ACC112 (cell line): ENCODE measurements at regions not wholly inside any gene's neighbourhood (a gene's known extent, or its start where the extent isn't known, plus 50 kb on each side); places are given as distances from the start of the nearest gene placed in this dataset.

Experiments
- H2AFZ ChIP-seq: fragments of 200-600 bp; sonication (generic); one replicate; pipeline ENCODE4 v1.6.0; 2017; ENCODE audit warnings: antibody characterized with exemption, low read length; ENCODE audit not compliant: unreplicated experiment
- H3K27ac ChIP-seq: fragments of 200-600 bp; sonication (generic); 2 replicates; pipeline ENCODE4 v1.5.1; 2014; ENCODE audit warnings: low read depth, mild to moderate bottlenecking, antibody characterized with exemption, low read length, moderate library complexity
- H3K27me3 ChIP-seq: fragments of 200-600 bp; sonication (generic); 2 replicates; pipeline ENCODE4 v1.6.1; 2014; ENCODE audit warnings: mild to moderate bottlenecking, antibody characterized with exemption, low read length, moderate library complexity, mixed read lengths; ENCODE audit not compliant: insufficient read depth
- H3K36me3 ChIP-seq: fragments of 200-600 bp; sonication (generic); 2 replicates; pipeline ENCODE4 v1.6.1; 2016; ENCODE audit warnings: mild to moderate bottlenecking, antibody characterized with exemption, low read length, moderate library complexity, mixed read lengths; ENCODE audit not compliant: insufficient read depth
- H3K4me1 ChIP-seq: fragments of 200-600 bp; sonication (generic); one replicate; pipeline ENCODE4 v1.6.1; 2016; ENCODE audit warnings: low read length, mixed read lengths; ENCODE audit not compliant: insufficient read depth, unreplicated experiment, control insufficient read depth
- H3K4me3 ChIP-seq: fragments of 200-600 bp; sonication (generic); 2 replicates; pipeline ENCODE4 v1.5.1; 2014; ENCODE audit warnings: mild to moderate bottlenecking, low read depth, low read length
- H3K79me2 ChIP-seq: fragments of 200-600 bp; sonication (generic); one replicate; pipeline ENCODE4 v1.6.0; 2016; ENCODE audit warnings: low read length; ENCODE audit not compliant: control insufficient read depth, unreplicated experiment, insufficient read depth

DNA sequence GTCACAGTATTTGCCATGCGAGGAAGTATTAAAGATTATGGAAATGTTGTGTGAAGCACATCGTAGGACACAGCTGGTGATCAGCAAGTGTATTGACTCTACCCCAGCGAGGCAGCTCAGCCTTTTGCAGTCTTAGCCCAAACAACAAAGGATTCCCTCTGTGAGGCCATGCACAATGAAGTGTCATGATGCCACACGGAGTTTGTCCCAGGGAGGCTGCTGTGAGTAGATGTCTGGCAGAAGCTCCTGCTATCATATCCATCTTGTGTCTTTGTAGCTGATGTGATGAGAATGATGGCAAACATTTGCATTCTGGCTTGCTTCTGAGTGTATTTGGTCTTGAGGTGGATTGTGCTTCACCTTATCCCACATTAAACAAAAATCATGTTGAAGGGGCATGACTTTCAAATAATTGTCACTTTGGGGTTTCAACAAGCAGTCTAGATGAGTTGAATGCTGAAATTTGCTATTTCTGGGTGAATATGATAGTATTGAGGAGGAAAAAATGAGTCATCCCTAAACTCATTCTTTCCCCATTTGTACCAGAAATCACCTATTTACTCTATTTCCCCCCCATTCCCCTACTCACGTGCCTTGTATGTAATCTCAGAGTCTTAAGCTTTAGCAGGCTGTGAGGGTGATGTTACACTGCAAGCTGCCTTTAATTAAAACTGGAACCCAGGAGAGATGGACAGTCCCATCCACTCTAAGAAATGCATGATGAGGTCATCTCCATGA is 273.5 kb downstream of the RNF144A start:
- H3K27ac ChIP-seq, result no peak overlapping the region
- no peaks in the 10 kb centered on the region for H3K4me1 ChIP-seq

GRCh38 chr2:7191932-7192331 is 274.7 kb downstream of the RNF144A start:
- H3K4me3 ChIP-seq, result no peak overlapping the region
- H3K36me3 ChIP-seq, result no peaks in the 10 kb centered on the region
- no peaks in the 10 kb centered on the region for H3K27me3 ChIP-seq
- no peak overlapping the region for H3K27ac ChIP-seq
- no peaks in the 10 kb centered on the region for H3K79me2 ChIP-seq
- no peak overlapping the region for H2AFZ ChIP-seq
- no peaks in the 10 kb centered on the region for H3K4me1 ChIP-seq

More for the DNA sequence above, 273.5 kb downstream of the RNF144A start:
- Histone ChIP-seq H3K27me3 (no peaks in the 10 kb centered on the region), H3K4me3 (no peak overlapping the region), H2AFZ (no peak overlapping the region), H3K79me2 (no peaks in the 10 kb centered on the region), H3K36me3 (no peaks in the 10 kb centered on the region)

- Histone ChIP-seq H3K4me1 (no peaks in the 10 kb centered on the region), H2AFZ (no peak overlapping the region), H3K27ac (no peak overlapping the region), H3K4me3 (no peak overlapping the region), H3K27me3 (no peaks in the 10 kb centered on the region), H3K36me3 (no peaks in the 10 kb centered on the region), H3K79me2 (no peaks in the 10 kb centered on the region)
Observed at GRCh38 chr2:7193457-7193856, 276.2 kb downstream of the RNF144A start.

DNA sequence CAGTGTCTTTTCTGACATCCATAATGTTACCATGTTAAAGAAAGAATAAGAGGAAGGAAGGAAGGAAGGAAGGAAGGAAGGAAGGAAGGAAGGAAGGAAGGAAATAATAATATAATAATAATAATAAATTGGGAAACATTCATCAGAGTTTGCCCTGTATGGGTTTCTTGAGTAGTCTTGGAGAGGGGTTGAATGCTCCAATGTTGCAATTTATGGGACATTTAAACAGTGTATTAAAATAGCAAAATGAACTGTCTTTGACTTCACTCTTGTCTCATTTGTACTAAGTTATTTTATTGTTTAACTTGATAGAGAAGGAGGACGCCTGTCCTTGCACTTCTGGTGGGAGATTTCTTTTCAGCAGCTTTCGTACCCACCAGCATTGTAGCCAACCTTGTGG is 277.7 kb downstream of the RNF144A start:
- Histone ChIP-seq H2AFZ (no peak overlapping the region), H3K27ac (no peak overlapping the region), H3K36me3 (no peaks in the 10 kb centered on the region)

DNA sequence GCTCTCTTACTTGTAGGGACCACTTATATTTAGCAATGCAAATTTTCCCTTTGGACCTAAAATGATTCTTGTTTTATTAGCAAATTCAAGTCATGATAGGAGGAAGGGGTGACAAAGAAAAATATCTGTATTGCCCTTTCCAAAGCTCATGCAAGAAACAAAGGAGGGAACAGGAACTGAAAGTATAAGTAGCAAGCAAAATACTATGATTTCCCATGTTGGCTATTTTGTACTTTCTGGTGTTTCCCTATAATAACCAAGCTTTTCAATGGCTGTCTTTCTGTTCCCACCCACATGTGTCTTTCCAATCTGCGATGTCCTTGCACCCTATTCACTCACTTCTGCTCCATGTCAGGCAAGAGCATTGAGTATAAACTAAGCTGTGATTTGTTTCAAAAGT is 279.7 kb downstream of the RNF144A start:
- H3K27me3 ChIP-seq, result no peaks in the 10 kb centered on the region
- no peak overlapping the region for H3K4me3 ChIP-seq
- H3K4me1 ChIP-seq, result no peaks in the 10 kb centered on the region
- no peaks in the 10 kb centered on the region for H3K79me2 ChIP-seq
- H3K36me3 ChIP-seq, result no peaks in the 10 kb centered on the region
- no peak overlapping the region for H3K27ac ChIP-seq
- H2AFZ ChIP-seq, result no peak overlapping the region

More for the DNA sequence above, 277.7 kb downstream of the RNF144A start:
- Histone ChIP-seq H3K4me1 (no peaks in the 10 kb centered on the region), H3K4me3 (no peak overlapping the region), H3K27me3 (no peaks in the 10 kb centered on the region), H3K79me2 (no peaks in the 10 kb centered on the region)

DNA sequence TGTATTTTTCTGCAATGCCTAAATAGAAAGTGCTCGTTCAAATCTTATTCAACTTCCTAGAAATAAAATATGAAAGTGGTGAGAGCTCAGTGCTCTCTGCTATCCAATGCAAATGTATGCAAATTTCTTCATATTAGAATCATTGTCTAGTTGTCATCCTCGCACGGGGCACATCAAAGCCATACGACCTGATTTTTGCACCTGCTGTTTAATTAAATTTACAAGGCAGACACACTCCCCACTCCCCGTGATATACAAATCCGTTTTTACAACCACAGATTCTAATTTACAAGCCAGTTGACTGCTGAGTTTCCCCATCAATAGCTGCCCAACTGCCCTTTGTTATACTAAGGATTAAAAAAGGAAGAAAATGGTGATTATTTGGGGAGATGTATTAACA is 284.6 kb downstream of the RNF144A start:
- Histone ChIP-seq H3K27ac (no peak overlapping the region), H3K4me3 (no peak overlapping the region), H3K79me2 (no peaks in the 10 kb centered on the region)

DNA sequence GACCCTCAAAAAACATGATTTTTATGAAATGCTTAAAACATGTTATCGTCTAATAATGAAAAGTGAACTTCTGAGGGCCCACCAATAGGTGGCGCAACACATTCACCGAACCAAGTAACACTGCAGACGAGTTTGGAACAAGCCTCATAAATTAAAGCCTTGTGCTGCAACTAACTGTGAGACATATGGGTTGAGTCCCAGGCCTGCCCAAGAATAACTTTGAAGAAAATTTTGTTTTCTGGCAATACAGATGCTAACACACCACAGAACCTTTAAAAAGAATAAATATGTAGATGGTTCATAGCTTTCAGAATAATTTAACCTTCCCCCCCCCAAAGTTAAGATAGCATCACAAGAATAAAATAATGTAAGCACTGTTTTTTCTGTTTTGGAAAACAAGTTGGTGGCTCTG is 285.9 kb downstream of the RNF144A start:
- Histone ChIP-seq H3K27ac (no peak overlapping the region), H3K4me3 (no peak overlapping the region), H3K4me1 (no peaks in the 10 kb centered on the region), H3K79me2 (no peaks in the 10 kb centered on the region), H3K27me3 (no peaks in the 10 kb centered on the region), H2AFZ (no peak overlapping the region), H3K36me3 (no peaks in the 10 kb centered on the region)

More for the DNA sequence above, 284.6 kb downstream of the RNF144A start:
- Histone ChIP-seq H3K27me3 (no peaks in the 10 kb centered on the region), H3K36me3 (no peaks in the 10 kb centered on the region), H3K4me1 (no peaks in the 10 kb centered on the region), H2AFZ (no peak overlapping the region)

DNA sequence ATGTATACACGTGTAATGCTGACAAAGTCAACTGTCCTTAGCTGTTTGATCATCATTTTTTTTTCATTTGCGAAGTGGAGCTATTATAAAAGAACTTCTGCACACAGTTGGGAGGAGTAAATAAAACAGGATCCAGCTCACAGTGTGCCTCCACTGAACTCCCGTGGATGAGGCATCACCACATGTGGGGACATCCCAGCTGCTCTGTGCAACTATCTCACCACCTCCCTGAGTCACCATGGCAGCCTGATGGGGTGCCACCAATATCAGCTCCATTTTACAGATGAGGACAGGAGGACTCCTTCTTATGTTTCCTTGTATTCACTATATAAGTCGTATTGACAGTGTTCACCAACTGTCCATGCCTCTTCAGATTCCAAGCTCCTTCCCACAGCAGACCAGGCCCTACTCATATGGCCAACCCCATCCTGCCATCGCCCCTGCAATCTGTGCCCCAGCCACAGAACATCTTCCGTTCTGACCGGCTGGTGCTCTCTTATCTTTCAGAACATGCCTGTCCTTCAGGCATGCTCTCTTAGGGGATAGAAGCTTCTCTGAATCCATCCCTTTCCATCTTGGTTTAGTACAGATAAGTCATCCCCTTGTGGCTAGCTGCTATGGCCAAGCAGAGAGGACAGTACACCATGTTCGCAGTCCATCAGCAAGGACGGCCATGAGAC is 288.1 kb downstream of the RNF144A start:
- no peak overlapping the region for H2AFZ ChIP-seq
- no peaks in the 10 kb centered on the region for H3K36me3 ChIP-seq
- H3K4me3 ChIP-seq, result no peak overlapping the region
- H3K4me1 ChIP-seq, result no peaks in the 10 kb centered on the region
- no peaks in the 10 kb centered on the region for H3K27me3 ChIP-seq
- H3K79me2 ChIP-seq, result no peaks in the 10 kb centered on the region
- H3K27ac ChIP-seq, result no peak overlapping the region

DNA sequence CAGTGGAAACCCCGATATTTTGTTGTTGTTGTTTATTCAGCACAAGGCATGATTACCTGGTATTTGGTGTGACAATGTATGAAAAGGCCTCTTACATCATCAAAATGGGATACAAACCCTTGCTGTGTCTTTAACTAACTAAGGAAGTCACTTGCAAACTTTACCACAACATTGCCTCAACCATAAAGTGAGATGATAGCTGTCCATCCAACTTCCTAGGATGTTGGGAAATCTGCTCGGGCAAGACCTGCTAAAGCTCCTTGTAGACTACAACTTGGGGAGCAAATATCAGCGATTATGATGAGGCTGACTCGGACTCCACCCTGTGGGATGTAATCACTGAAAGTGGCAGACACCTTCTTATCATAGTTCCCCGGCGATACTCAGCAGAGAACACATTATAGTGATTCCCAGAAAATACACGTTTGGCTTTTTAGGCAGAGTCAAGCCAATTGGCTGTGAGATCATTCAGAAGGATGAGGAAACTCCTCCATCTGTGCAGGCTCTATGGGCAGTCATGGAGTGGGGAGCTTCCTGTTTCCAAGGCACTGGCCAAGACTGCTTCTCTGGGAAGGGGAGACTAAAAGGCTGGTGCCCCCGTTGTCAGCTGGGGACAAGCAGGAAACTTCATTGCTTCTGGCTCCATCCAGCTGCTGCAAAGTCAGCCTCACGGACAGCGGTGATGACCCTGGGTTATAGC is 289.0 kb downstream of the RNF144A start:
- H2AFZ ChIP-seq, result no peak overlapping the region
- H3K4me1 ChIP-seq, result no peaks in the 10 kb centered on the region
- H3K4me3 ChIP-seq, result no peak overlapping the region
- H3K27me3 ChIP-seq, result no peaks in the 10 kb centered on the region
- H3K36me3 ChIP-seq, result no peaks in the 10 kb centered on the region
- H3K27ac ChIP-seq, result no peak overlapping the region
- H3K79me2 ChIP-seq, result no peaks in the 10 kb centered on the region

DNA sequence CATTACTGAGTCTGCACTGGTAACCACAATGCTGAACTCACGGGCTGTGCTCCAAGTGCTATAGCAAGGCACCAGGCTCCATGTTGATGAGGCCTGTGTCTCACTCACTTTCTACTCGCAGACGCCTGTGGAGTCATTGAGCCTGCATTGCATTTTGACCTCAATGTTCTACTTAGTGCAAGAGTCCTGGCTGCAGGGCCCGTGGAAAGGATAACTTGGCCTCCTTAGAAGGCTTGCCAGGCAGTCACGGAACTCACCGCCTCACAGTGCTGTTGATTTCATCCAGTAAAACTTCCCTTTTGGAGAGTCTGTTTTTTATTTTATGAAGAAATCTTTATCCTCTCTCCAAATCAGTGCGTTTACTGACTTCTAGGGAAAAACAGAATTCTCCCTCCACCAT is 290.4 kb downstream of the RNF144A start:
- Histone ChIP-seq H3K27ac (no peak overlapping the region), H2AFZ (no peak overlapping the region), H3K4me3 (no peak overlapping the region), H3K79me2 (no peaks in the 10 kb centered on the region), H3K27me3 (no peaks in the 10 kb centered on the region), H3K36me3 (no peaks in the 10 kb centered on the region), H3K4me1 (no peaks in the 10 kb centered on the region)
